ENCODE measurements at regions not wholly inside any gene's neighbourhood (a gene's known extent, or its start where the extent isn't known, plus 50 kb on each side); places are given as distances from the start of the nearest gene placed in this dataset.

DNA sequence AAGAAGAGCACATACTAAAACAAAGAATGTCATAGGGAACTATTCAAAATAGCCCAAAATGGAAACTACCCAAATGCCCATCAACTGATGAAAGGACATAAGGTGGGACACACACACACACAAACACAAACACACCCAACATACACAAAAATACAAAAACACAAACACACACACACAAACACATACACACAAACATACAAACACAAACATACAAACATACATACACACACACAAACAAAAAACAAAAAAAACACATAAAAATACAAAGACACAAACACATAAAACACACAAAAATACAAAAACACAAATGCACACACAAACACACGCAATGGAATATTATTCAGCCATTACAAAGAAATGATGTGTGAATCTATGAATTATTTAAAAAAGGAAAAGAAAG lies 203.6 kb downstream of the ERMARD start:
- Histone ChIP-seq H4K20me1 (replicated peaks; ENCODE audit: insufficient read depth) (no peaks in the 10 kb centered on the region), H3F3A (replicated peaks; ENCODE audit: low read depth) (no peaks in the 10 kb centered on the region), H3K9me2 (ENCODE audit: insufficient read depth) (peaks cover 6% of the 10 kb centered on the region; the same call in 1 of the 2 replicates), H3K4me2 (no peak overlapping the region), H3K4me1 (ENCODE audit: insufficient read depth) (no peaks in the 10 kb centered on the region; the same call in 1 of the 2 replicates), H3K27ac (ENCODE audit: low read depth) (no peak overlapping the region), H3K79me2 (replicated peaks; ENCODE audit: insufficient read depth) (no peaks in the 10 kb centered on the region), H2AFZ (no peak overlapping the region), H3K36me3 (ENCODE audit: insufficient read depth) (no peaks in the 10 kb centered on the region), H3K27me3 (ENCODE audit: insufficient read depth) (no peaks in the 10 kb centered on the region), H3K4me3 (no peak overlapping the region)
- DNase-seq (ENCODE audit: low spot score) (no peak), ATAC-seq (no peak)
- no peaks in the 10 kb centered on the region; the same call in 2 of the 3 replicates for H3K36me3 Mint-ChIP-seq (ENCODE audit: low read depth)
- TF ChIP-seq ZNF114 (CRISPR knock-in tag; IDR thresholded peaks at IDR 0.05) (no peak), JUNB (IDR thresholded peaks at IDR 0.05; ENCODE audit: unreplicated experiment) (no peak), STAT1 (IDR thresholded peaks at IDR 0.05; ENCODE audit: unreplicated experiment) (no peak)
- H3K4me3 Mint-ChIP-seq: no peak overlapping the region
- peaks cover 10% of the 10 kb centered on the region for H3K4me1 Mint-ChIP-seq
- H3K27me3 Mint-ChIP-seq (ENCODE audit: insufficient read depth, low read depth, poor library complexity): peaks cover 2% of the 10 kb centered on the region
- no peak overlapping the region for H3K27ac Mint-ChIP-seq
- no peaks in the 10 kb centered on the region; the same call in 1 of the 3 replicates for H3K9me3 Mint-ChIP-seq

DNA sequence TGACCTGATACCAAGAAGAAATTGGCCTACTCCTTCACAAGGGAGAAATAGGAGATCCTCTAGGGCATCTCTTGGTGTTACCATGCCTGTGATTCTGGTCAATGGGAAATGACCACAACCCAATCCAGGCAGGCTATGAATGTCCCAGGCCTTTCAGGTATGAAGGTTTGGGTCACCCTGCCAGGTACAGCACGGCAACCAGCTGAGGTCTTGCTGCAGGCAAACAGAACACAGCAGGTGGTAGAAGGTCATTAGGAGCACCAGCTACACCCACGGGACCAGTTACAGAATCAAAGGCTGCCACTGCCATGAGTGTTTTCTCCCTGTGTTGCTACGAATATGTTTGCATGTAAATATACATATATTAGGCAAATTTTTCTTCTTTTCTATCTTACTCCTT lies 202.3 kb downstream of the ERMARD start:
- Mint-ChIP-seq H3K27me3 (ENCODE audit: insufficient read depth, low read depth, poor library complexity) (no peaks in the 10 kb centered on the region), H3K4me3 (no peak overlapping the region), H3K27ac (no peak overlapping the region), H3K9me3 (no peaks in the 10 kb centered on the region; the same call in 1 of the 3 replicates), H3K4me1 (peaks cover 10% of the 10 kb centered on the region), H3K36me3 (ENCODE audit: low read depth) (no peaks in the 10 kb centered on the region; the same call in 2 of the 3 replicates)
- Histone ChIP-seq H3K27me3 (ENCODE audit: insufficient read depth) (no peaks in the 10 kb centered on the region), H4K20me1 (replicated peaks; ENCODE audit: insufficient read depth) (no peaks in the 10 kb centered on the region), H3K4me3 (no peak overlapping the region), H2AFZ (no peak overlapping the region), H3K79me2 (replicated peaks; ENCODE audit: insufficient read depth) (no peaks in the 10 kb centered on the region), H3K36me3 (ENCODE audit: insufficient read depth) (no peaks in the 10 kb centered on the region), H3F3A (replicated peaks; ENCODE audit: low read depth) (no peaks in the 10 kb centered on the region), H3K27ac (ENCODE audit: low read depth) (no peak overlapping the region), H3K9me2 (ENCODE audit: insufficient read depth) (peaks cover 6% of the 10 kb centered on the region; the same call in 1 of the 2 replicates), H3K4me2 (no peak overlapping the region), H3K4me1 (ENCODE audit: insufficient read depth) (no peaks in the 10 kb centered on the region; the same call in 1 of the 2 replicates)
- DNase-seq (ENCODE audit: low spot score) (no peak), ATAC-seq (no peak)
- TF ChIP-seq EZH2phosphoT487 (IDR thresholded peaks at IDR 0.05; ENCODE audit: unreplicated experiment): no peak
- no peak for TF ChIP-seq JUNB (IDR thresholded peaks at IDR 0.05; ENCODE audit: unreplicated experiment)
- TF ChIP-seq, protein P1, sequence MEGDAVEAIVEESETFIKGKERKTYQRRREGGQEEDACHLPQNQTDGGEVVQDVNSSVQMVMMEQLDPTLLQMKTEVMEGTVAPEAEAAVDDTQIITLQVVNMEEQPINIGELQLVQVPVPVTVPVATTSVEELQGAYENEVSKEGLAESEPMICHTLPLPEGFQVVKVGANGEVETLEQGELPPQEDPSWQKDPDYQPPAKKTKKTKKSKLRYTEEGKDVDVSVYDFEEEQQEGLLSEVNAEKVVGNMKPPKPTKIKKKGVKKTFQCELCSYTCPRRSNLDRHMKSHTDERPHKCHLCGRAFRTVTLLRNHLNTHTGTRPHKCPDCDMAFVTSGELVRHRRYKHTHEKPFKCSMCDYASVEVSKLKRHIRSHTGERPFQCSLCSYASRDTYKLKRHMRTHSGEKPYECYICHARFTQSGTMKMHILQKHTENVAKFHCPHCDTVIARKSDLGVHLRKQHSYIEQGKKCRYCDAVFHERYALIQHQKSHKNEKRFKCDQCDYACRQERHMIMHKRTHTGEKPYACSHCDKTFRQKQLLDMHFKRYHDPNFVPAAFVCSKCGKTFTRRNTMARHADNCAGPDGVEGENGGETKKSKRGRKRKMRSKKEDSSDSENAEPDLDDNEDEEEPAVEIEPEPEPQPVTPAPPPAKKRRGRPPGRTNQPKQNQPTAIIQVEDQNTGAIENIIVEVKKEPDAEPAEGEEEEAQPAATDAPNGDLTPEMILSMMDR (conservative IDR thresholded peaks at IDR 0.05; ENCODE audit: low read depth in 2 of 2): no peak
- no peak for TF ChIP-seq EZH2 (IDR thresholded peaks at IDR 0.05; ENCODE audit: low read depth, unreplicated experiment)
- TF ChIP-seq POLR2AphosphoS5 (IDR thresholded peaks at IDR 0.05; ENCODE audit: low read depth): no peak
- TF ChIP-seq ETS1 (IDR thresholded peaks at IDR 0.05): no peak
- no peak for TF ChIP-seq STAT1 (IDR thresholded peaks at IDR 0.05; ENCODE audit: unreplicated experiment)
- no peak for TF ChIP-seq NANOG (IDR thresholded peaks at IDR 0.05; ENCODE audit: borderline replicate concordance)
- no peak for TF ChIP-seq CREB1 (CRISPR knock-in tag; IDR thresholded peaks at IDR 0.05; ENCODE audit: low read depth)
- no peak for TF ChIP-seq ZNF114 (CRISPR knock-in tag; IDR thresholded peaks at IDR 0.05)
- TF ChIP-seq, protein P2, sequence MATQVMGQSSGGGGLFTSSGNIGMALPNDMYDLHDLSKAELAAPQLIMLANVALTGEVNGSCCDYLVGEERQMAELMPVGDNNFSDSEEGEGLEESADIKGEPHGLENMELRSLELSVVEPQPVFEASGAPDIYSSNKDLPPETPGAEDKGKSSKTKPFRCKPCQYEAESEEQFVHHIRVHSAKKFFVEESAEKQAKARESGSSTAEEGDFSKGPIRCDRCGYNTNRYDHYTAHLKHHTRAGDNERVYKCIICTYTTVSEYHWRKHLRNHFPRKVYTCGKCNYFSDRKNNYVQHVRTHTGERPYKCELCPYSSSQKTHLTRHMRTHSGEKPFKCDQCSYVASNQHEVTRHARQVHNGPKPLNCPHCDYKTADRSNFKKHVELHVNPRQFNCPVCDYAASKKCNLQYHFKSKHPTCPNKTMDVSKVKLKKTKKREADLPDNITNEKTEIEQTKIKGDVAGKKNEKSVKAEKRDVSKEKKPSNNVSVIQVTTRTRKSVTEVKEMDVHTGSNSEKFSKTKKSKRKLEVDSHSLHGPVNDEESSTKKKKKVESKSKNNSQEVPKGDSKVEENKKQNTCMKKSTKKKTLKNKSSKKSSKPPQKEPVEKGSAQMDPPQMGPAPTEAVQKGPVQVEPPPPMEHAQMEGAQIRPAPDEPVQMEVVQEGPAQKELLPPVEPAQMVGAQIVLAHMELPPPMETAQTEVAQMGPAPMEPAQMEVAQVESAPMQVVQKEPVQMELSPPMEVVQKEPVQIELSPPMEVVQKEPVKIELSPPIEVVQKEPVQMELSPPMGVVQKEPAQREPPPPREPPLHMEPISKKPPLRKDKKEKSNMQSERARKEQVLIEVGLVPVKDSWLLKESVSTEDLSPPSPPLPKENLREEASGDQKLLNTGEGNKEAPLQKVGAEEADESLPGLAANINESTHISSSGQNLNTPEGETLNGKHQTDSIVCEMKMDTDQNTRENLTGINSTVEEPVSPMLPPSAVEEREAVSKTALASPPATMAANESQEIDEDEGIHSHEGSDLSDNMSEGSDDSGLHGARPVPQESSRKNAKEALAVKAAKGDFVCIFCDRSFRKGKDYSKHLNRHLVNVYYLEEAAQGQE (IDR thresholded peaks at IDR 0.05; ENCODE audit: unreplicated experiment): no peak
- no peak for TF ChIP-seq ZNF331 (CRISPR knock-in tag; IDR thresholded peaks at IDR 0.05; ENCODE audit: low read depth)

Measured in GM23338 (cell line).